SJCRH30 (cell line): ENCODE measurements at regions not wholly inside any gene's neighbourhood (a gene's known extent, or its start where the extent isn't known, plus 50 kb on each side); places are given as distances from the start of the nearest gene placed in this dataset.
"Not testable (repeated sequence)": the region's sequence is repeated elsewhere in the genome, so short reads cannot be mapped to it uniquely, and the experiment has no call there.

Experiments
- DNase-seq, 2 experiments: peaks; one replicate each; pipeline ENCODE4 v3.0.0-alpha.2; 2015 to 2020
- H3K27ac ChIP-seq: fragments of 250-450 bp; sonication (Bioruptor Pico); 2 replicates; pipeline ENCODE4 v1.5.1; 2020; ENCODE audit warnings: mild to moderate bottlenecking, moderate library complexity
- H3K27me3 ChIP-seq: fragments of 250-450 bp; sonication (Bioruptor Pico); 2 replicates; pipeline ENCODE4 v1.5.1; 2020; ENCODE audit warnings: mild to moderate bottlenecking, moderate library complexity
- H3K36me3 ChIP-seq: fragments of 250-450 bp; sonication (Bioruptor Pico); 2 replicates; pipeline ENCODE4 v1.5.1; 2020; ENCODE audit warnings: mild to moderate bottlenecking, moderate library complexity
- H3K4me1 ChIP-seq: fragments of 250-450 bp; sonication (Bioruptor Pico); 2 replicates; pipeline ENCODE4 v1.5.1; 2020; ENCODE audit warnings: mild to moderate bottlenecking, moderate library complexity
- H3K4me3 ChIP-seq: fragments of 250-450 bp; sonication (Bioruptor Pico); 2 replicates; pipeline ENCODE4 v1.5.1; 2020; ENCODE audit warnings: mild to moderate bottlenecking, moderate library complexity
- H3K9me3 ChIP-seq: fragments of 250-450 bp; sonication (Bioruptor Pico); replicated peaks from 2 replicates; pipeline ENCODE4 v1.5.1; 2020; ENCODE audit warnings: mild to moderate bottlenecking, moderate library complexity

DNA sequence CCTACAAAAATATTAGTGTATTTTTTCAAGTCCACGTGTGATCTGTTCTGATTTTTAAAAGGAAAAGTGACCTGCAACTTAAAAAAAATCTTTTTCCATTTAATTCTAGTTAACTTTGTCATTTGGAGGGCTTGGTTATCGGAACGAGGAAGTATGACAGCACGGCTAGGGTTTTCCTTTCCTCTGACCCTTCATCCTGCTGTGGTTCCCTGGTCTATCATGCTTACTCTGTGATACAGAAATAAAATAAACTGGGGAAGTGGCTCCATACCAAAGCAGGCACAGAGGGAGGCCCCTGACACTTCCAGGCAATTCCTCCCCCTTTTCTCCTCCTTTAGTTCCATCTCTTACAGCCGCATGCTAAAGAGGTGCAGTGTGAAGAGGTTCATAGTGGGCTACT is 491.3 kb downstream of the EDEM1 start:
- Histone ChIP-seq H3K4me3 (no peak overlapping the region), H3K4me1 (no peaks in the 10 kb centered on the region), H3K36me3 (no peaks in the 10 kb centered on the region), H3K9me3 (no peaks in the 10 kb centered on the region), H3K27ac (no peak overlapping the region), H3K27me3 (no peaks in the 10 kb centered on the region)
- no peak for DNase-seq

DNA sequence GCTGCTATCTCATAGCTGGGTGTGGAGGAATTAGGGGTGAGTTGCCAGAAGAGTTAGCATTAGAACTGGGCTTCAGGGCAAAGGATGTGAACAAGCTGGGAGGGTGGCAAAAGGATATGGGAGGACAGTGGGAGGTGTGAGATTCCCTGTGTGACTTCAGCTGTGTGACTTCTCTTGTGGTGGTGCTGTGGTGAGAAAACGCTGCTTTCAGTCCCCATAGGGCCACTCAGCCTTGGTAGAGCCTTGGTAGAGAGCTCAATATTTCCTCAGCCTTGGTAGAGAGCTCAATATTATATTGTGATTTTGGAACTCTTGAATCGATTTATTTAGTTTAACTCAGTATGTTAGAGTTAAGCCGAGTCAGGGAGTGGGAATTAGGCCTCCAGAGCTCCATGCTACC is 499.7 kb downstream of the EDEM1 start:
- Histone ChIP-seq H3K9me3 (peaks cover 6% of the 10 kb centered on the region; the same call in 1 of the 2 replicates), H3K27me3 (no peaks in the 10 kb centered on the region), H3K27ac (no peak overlapping the region), H3K36me3 (no peaks in the 10 kb centered on the region), H3K4me3 (no peak overlapping the region), H3K4me1 (peaks cover 6% of the 10 kb centered on the region; the same call in 1 of the 2 replicates)
- DNase-seq: no peak

- H3K4me1 ChIP-seq: peaks cover 9% of the 10 kb centered on the region; the same call in 1 of the 2 replicates
- no peak for DNase-seq
- H3K36me3 ChIP-seq: no peaks in the 10 kb centered on the region
- H3K9me3 ChIP-seq: peaks cover 6% of the 10 kb centered on the region; the same call in 1 of the 2 replicates
- no peak overlapping the region for H3K27ac ChIP-seq
- no peak overlapping the region for H3K4me3 ChIP-seq
- no peaks in the 10 kb centered on the region for H3K27me3 ChIP-seq
Observed at GRCh38 chr3:5690490-5690889, 503.0 kb downstream of the EDEM1 start.

GRCh38 chr3:5690904-5691532 is 503.5 kb downstream of the EDEM1 start:
- H3K4me1 ChIP-seq: peaks cover 9% of the 10 kb centered on the region; the same call in 1 of the 2 replicates
- H3K9me3 ChIP-seq: peaks cover 6% of the 10 kb centered on the region; the same call in 1 of the 2 replicates
- no peaks in the 10 kb centered on the region for H3K27me3 ChIP-seq
- no peak overlapping the region for H3K27ac ChIP-seq
- H3K36me3 ChIP-seq: no peaks in the 10 kb centered on the region
- H3K4me3 ChIP-seq: no peak overlapping the region
- DNase-seq: no peak

GRCh38 chr3:5692446-5692845 is 504.9 kb downstream of the EDEM1 start:
- Histone ChIP-seq H3K27ac (no peak overlapping the region), H3K27me3 (no peaks in the 10 kb centered on the region), H3K4me1 (peaks cover 9% of the 10 kb centered on the region; the same call in 1 of the 2 replicates), H3K9me3 (peaks cover 6% of the 10 kb centered on the region; the same call in 1 of the 2 replicates), H3K36me3 (no peaks in the 10 kb centered on the region), H3K4me3 (no peak overlapping the region)
- DNase-seq: peak; percentile 82 to 88

GRCh38 chr3:5694266-5694665 is 506.8 kb downstream of the EDEM1 start:
- DNase-seq: peak in 1 of 2 experiments; percentile 6
- H3K4me3 ChIP-seq: no peak overlapping the region
- peaks cover 6% of the 10 kb centered on the region; the same call in 1 of the 2 replicates for H3K9me3 ChIP-seq
- H3K36me3 ChIP-seq: no peaks in the 10 kb centered on the region
- no peak overlapping the region for H3K27ac ChIP-seq
- peaks cover 9% of the 10 kb centered on the region; the same call in 1 of the 2 replicates for H3K4me1 ChIP-seq
- H3K27me3 ChIP-seq: no peaks in the 10 kb centered on the region

- H3K36me3 ChIP-seq: no peaks in the 10 kb centered on the region
- H3K4me3 ChIP-seq: no peak overlapping the region
- H3K27ac ChIP-seq: no peak overlapping the region
- no peaks in the 10 kb centered on the region for H3K9me3 ChIP-seq
- H3K27me3 ChIP-seq: no peaks in the 10 kb centered on the region
- DNase-seq: no peak
- no peaks in the 10 kb centered on the region for H3K4me1 ChIP-seq
Observed at GRCh38 chr3:5698851-5699250, 511.3 kb downstream of the EDEM1 start.

DNA sequence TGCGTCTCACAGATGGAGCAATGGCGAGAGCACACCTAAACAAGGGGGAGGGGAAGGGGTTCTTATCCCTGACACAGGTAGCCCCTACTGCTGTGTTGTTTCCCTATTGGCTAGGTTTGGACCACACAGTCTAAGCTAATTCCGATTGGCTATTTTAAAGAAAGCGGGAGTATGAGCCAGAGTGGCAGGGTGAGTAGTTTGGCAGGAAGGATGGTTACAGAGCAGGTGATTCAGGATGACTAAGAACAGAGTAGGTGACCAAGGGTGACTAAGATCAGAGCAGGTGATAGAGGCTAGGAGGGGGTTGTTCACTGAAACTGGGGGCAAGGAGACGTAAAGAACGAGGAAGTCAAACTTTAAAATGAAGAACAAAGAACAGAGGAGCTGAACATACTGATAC is 511.8 kb downstream of the EDEM1 start:
- H3K27me3 ChIP-seq: no peaks in the 10 kb centered on the region
- no peak for DNase-seq
- no peak overlapping the region for H3K4me3 ChIP-seq
- no peaks in the 10 kb centered on the region for H3K9me3 ChIP-seq
- H3K36me3 ChIP-seq: no peaks in the 10 kb centered on the region
- H3K27ac ChIP-seq: no peak overlapping the region
- H3K4me1 ChIP-seq: no peaks in the 10 kb centered on the region

DNA sequence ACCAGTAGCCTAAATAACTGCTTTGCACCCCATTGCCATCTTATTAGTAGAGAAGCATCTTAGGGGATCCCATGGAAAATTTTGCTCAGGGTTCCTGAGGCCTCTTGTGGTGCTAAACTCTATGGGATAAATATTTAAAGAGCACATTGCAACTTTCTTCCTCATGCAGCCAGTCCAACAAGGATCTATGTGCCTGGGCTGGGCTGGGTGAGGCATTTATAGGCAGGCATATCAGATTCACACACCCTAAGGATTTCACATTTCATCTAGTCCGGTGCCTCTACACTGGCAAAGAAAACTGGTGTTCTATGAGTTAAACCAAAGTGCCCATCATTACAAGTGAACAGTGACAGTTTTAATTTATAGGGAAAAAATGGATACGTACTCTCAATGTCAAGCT is 512.3 kb downstream of the EDEM1 start:
- H3K4me3 ChIP-seq: no peak overlapping the region
- no peaks in the 10 kb centered on the region for H3K4me1 ChIP-seq
- no peaks in the 10 kb centered on the region for H3K27me3 ChIP-seq
- no peaks in the 10 kb centered on the region for H3K36me3 ChIP-seq
- no peaks in the 10 kb centered on the region for H3K9me3 ChIP-seq
- DNase-seq: no peak
- H3K27ac ChIP-seq: no peak overlapping the region

GRCh38 chr3:5701005-5701404 is 513.5 kb downstream of the EDEM1 start:
- not testable (repeated sequence) for H3K27ac ChIP-seq, H3K4me3 ChIP-seq, H3K4me1 ChIP-seq, DNase-seq, H3K9me3 ChIP-seq, H3K27me3 ChIP-seq, H3K36me3 ChIP-seq

- H3K9me3 ChIP-seq: no peaks in the 10 kb centered on the region
- no peaks in the 10 kb centered on the region for H3K4me1 ChIP-seq
- H3K4me3 ChIP-seq: no peak overlapping the region
- no peaks in the 10 kb centered on the region for H3K27me3 ChIP-seq
- no peak for DNase-seq
- H3K27ac ChIP-seq: no peak overlapping the region
- no peaks in the 10 kb centered on the region for H3K36me3 ChIP-seq
Observed at GRCh38 chr3:5707794-5708193, 520.3 kb downstream of the EDEM1 start.

- no peak overlapping the region for H3K4me3 ChIP-seq
- DNase-seq: no peak
- no peaks in the 10 kb centered on the region for H3K36me3 ChIP-seq
- no peaks in the 10 kb centered on the region for H3K4me1 ChIP-seq
- no peak overlapping the region for H3K27ac ChIP-seq
- H3K27me3 ChIP-seq: no peaks in the 10 kb centered on the region
- no peaks in the 10 kb centered on the region for H3K9me3 ChIP-seq
Observed at GRCh38 chr3:5709714-5710113, 522.2 kb downstream of the EDEM1 start.

GRCh38 chr3:5710718-5711117 is 523.2 kb downstream of the EDEM1 start:
- H3K36me3 ChIP-seq: no peaks in the 10 kb centered on the region
- H3K4me3 ChIP-seq: no peak overlapping the region
- no peaks in the 10 kb centered on the region for H3K9me3 ChIP-seq
- no peaks in the 10 kb centered on the region for H3K27me3 ChIP-seq
- H3K27ac ChIP-seq: no peak overlapping the region
- no peaks in the 10 kb centered on the region for H3K4me1 ChIP-seq
- no peak for DNase-seq

DNA sequence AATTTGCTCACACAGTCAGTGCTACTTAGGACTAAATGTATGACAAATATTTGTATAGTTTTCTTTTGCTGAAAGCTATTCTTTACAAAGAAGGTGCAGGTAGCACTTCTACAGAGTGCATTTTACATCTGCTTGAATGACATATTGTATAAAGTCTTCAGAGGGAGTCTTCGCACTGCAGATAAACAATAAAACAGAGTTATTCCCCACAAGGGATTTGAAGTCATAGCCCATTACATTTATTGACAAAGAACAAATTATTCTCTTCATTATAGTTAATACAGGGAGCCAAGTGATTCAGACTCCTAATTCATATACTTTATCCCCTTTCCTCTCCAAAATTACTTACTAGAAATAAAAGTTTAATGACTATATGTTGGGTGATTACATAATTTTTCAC is 529.7 kb downstream of the EDEM1 start:
- H3K9me3 ChIP-seq: no peaks in the 10 kb centered on the region
- H3K4me3 ChIP-seq: no peak overlapping the region
- DNase-seq: no peak
- H3K27me3 ChIP-seq: no peaks in the 10 kb centered on the region
- no peaks in the 10 kb centered on the region for H3K36me3 ChIP-seq
- H3K27ac ChIP-seq: no peak overlapping the region
- no peaks in the 10 kb centered on the region for H3K4me1 ChIP-seq

- H3K27me3 ChIP-seq, H3K4me1 ChIP-seq, H3K9me3 ChIP-seq, DNase-seq, H3K36me3 ChIP-seq, H3K4me3 ChIP-seq, H3K27ac ChIP-seq: not testable (repeated sequence)
Observed at GRCh38 chr3:5719668-5720067, 532.2 kb downstream of the EDEM1 start.

- Histone ChIP-seq H3K4me1 (no peaks in the 10 kb centered on the region), H3K9me3 (no peaks in the 10 kb centered on the region; the same call in 1 of the 2 replicates), H3K27me3 (0 out of 2 replicates have a peak, but pooled peaks cover 4% of the 10 kb centered on the region), H3K4me3 (no peak overlapping the region), H3K27ac (no peak overlapping the region), H3K36me3 (no peaks in the 10 kb centered on the region)
- no peak for DNase-seq
Observed at GRCh38 chr3:5725801-5726200, 538.3 kb downstream of the EDEM1 start.
